HUES64 (cell line): ENCODE measurements at regions not wholly inside any gene's neighbourhood (a gene's known extent, or its start where the extent isn't known, plus 50 kb on each side); places are given as distances from the start of the nearest gene placed in this dataset.

Source experiments
- H3K27ac ChIP-seq: 2 replicates; pipeline ENCODE4 v1.7.0; 2013; ENCODE audit warnings: low read depth, low read length, inconsistent platforms
- H3K27me3 ChIP-seq: 2 replicates; pipeline ENCODE4 v1.6.1; 2013; ENCODE audit warnings: mild to moderate bottlenecking, low read length; ENCODE audit not compliant: insufficient read depth
- H3K36me3 ChIP-seq: 2 replicates; pipeline ENCODE4 v1.6.1; 2013; ENCODE audit warnings: mild to moderate bottlenecking, low read length; ENCODE audit not compliant: insufficient read depth
- H3K4me1 ChIP-seq: 2 replicates; pipeline ENCODE4 v1.6.1; 2013; ENCODE audit warnings: mild to moderate bottlenecking, low read length, moderate library complexity; ENCODE audit not compliant: insufficient read depth
- H3K4me3 ChIP-seq: 2 replicates; pipeline ENCODE4 v1.5.1; 2013; ENCODE audit warnings: mild to moderate bottlenecking, low read length, moderate library complexity
- H3K9ac ChIP-seq: 2 replicates; pipeline ENCODE4 v1.6.1; 2013; ENCODE audit warnings: mild to moderate bottlenecking, low read depth, low read length
- H3K9me3 ChIP-seq: 2 replicates; pipeline ENCODE4 v1.6.1; 2013; ENCODE audit warnings: low read depth, low read length; ENCODE audit not compliant: insufficient read depth
- WGBS: fragments of 150-250, 120-280 bp; methylation state at CpG from one replicate; pipeline ENCODE4 v1.1.7; 2013; ENCODE audit warnings: missing lambda C conversion rate; 5-methylcytosine and 5-hydroxymethylcytosine counted together

DNA sequence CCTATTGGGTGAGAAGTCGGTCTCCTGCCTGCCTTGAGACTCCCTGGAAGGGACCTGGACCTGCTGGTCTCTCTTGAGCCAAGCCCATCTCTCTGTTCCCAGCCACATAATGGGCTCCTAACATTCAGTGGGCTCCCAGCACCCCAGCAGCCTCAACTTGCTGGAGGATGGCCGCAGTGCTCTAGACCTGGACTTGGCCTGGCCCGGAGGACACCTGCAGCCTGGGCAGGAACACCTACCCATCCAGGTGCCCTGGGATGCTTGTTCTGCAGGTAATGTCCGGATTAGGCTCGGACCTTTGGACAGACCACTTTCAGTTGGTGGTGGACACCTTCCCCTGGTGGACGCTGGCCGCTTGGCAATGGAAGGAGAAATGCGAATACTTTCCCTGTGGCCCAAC is 214.6 kb downstream of the URI1 start:
- Histone ChIP-seq H3K4me3 (no peak overlapping the region), H3K27ac (no peak overlapping the region), H3K4me1 (no peaks in the 10 kb centered on the region), H3K9me3 (no peaks in the 10 kb centered on the region), H3K9ac (no peak overlapping the region), H3K27me3 (no peaks in the 10 kb centered on the region), H3K36me3 (no peaks in the 10 kb centered on the region)
- 95% methylated on average over 8 of the region's 8 CpGs for WGBS

- WGBS: 94% methylated on average over 11 of the region's 11 CpGs
- H3K27me3 ChIP-seq: no peaks in the 10 kb centered on the region
- H3K9me3 ChIP-seq: no peaks in the 10 kb centered on the region
- no peak overlapping the region for H3K9ac ChIP-seq
- H3K36me3 ChIP-seq: no peaks in the 10 kb centered on the region
- H3K27ac ChIP-seq: no peak overlapping the region
- no peak overlapping the region for H3K4me3 ChIP-seq
- H3K4me1 ChIP-seq: no peaks in the 10 kb centered on the region
These were observed 213.9 kb upstream of the ZNF536 start for GRCh38 chr19:30158067-30158892.

DNA sequence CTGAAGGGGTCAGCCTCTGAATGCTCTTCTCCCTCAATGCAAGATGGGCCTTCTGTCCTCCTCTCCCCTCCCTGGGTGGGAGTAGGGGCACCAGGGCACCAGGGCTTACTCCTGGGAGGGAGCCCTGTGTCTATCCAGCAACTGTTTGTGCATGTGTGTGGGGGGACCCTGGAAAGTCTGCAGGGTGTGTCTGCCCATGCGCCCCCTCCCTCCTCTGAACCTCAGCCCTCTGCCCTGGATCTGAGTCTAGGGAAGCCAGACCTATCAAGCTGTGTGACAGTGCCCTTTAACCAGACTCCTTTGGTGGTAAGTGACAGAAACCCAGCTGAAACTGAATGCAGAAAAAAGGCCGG is 213.3 kb upstream of the ZNF536 start:
- no peaks in the 10 kb centered on the region for H3K9me3 ChIP-seq
- H3K9ac ChIP-seq: no peak overlapping the region
- H3K36me3 ChIP-seq: no peaks in the 10 kb centered on the region
- no peak overlapping the region for H3K27ac ChIP-seq
- no peak overlapping the region for H3K4me3 ChIP-seq
- no peaks in the 10 kb centered on the region for H3K4me1 ChIP-seq
- H3K27me3 ChIP-seq: no peaks in the 10 kb centered on the region
- 92% methylated on average over 2 of the region's 2 CpGs for WGBS

DNA sequence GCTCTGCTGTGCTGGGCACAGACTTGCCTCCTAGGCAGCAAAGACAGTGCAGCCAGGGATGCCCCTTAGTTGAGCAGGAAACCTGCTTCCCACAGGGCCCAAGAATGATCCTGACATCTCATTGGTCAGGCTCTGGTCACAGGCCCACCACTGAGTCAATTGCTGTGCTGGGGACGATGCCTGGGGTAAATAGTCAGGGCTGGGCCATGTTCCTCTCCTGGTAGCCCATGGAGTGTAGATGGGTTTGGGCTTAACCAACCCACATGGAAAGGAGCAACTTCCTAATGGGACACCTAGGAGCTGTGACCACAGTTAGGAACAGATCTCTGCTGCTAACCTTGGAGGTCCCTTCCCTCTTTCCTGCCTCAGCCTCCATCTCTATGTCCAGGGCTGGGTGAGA is 212.5 kb upstream of the ZNF536 start:
- Histone ChIP-seq H3K4me1 (no peaks in the 10 kb centered on the region), H3K27ac (no peak overlapping the region), H3K9me3 (no peaks in the 10 kb centered on the region), H3K27me3 (no peaks in the 10 kb centered on the region), H3K36me3 (no peaks in the 10 kb centered on the region), H3K9ac (no peak overlapping the region), H3K4me3 (no peak overlapping the region)
- 97% methylated on average over 1 of the region's 1 CpG for WGBS

DNA sequence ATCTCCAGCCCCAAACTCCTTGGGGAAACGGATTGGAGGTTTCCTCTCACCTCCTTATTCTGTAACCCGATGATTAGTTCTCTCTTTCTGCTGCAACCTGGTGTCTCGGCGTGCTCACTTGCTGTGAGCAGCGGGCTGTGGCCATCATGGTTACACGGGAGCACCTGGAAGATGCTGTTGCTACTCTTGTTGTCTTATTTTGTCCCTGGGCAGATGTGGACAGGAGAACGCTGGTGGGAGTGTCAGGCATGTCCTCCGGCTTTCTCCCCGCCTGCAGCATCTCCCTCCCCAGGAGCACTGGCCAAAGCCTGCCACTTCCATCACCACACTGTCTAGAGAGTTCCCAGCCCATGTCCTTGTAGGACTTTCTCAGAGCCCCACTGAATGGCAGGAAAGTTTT is 211.8 kb upstream of the ZNF536 start:
- Histone ChIP-seq H3K27ac (no peak overlapping the region), H3K9ac (no peak overlapping the region), H3K27me3 (no peaks in the 10 kb centered on the region), H3K4me1 (no peaks in the 10 kb centered on the region), H3K9me3 (no peaks in the 10 kb centered on the region), H3K4me3 (no peak overlapping the region), H3K36me3 (no peaks in the 10 kb centered on the region)
- WGBS: 87% methylated on average over 9 of the region's 9 CpGs

- WGBS: 95% methylated on average over 7 of the region's 7 CpGs
- H3K27me3 ChIP-seq: no peaks in the 10 kb centered on the region
- H3K9ac ChIP-seq: no peak overlapping the region
- H3K36me3 ChIP-seq: no peaks in the 10 kb centered on the region
- H3K4me1 ChIP-seq: no peaks in the 10 kb centered on the region
- no peaks in the 10 kb centered on the region for H3K9me3 ChIP-seq
- H3K4me3 ChIP-seq: no peak overlapping the region
- no peak overlapping the region for H3K27ac ChIP-seq
These were observed 211.0 kb upstream of the ZNF536 start for GRCh38 chr19:30161021-30161655.

- H3K27ac ChIP-seq: no peak overlapping the region
- H3K27me3 ChIP-seq: no peaks in the 10 kb centered on the region
- H3K36me3 ChIP-seq: no peaks in the 10 kb centered on the region
- H3K4me1 ChIP-seq: no peaks in the 10 kb centered on the region
- no peaks in the 10 kb centered on the region for H3K9me3 ChIP-seq
- H3K4me3 ChIP-seq: no peak overlapping the region
- WGBS: 90% methylated on average over 5 of the region's 5 CpGs
- H3K9ac ChIP-seq: no peak overlapping the region
These were observed 210.4 kb upstream of the ZNF536 start for GRCh38 chr19:30161770-30162169.

DNA sequence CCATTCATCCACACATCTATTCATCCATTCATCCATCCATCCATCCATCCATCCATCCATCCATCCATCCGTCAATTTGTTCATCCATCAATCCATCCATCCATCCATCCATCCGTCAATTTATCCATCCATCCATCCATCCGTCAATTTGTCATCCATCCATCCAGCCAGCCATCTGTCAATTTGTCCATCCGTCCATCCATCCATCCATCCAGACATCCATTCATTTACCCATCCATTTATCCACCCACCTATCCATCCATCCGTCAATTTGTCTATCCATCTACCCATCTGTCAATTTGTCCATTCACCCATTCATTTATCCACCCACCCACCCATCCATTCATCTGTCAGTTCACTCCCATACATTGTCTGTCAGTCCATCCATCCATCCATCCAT is 209.5 kb upstream of the ZNF536 start:
- WGBS: 91% methylated on average over 5 of the region's 5 CpGs
- Histone ChIP-seq H3K9ac (no peak overlapping the region), H3K4me1 (no peaks in the 10 kb centered on the region), H3K27me3 (no peaks in the 10 kb centered on the region), H3K9me3 (no peaks in the 10 kb centered on the region), H3K36me3 (no peaks in the 10 kb centered on the region), H3K27ac (no peak overlapping the region), H3K4me3 (no peak overlapping the region)

- Histone ChIP-seq H3K27ac (no peak overlapping the region), H3K9ac (no peak overlapping the region), H3K36me3 (no peaks in the 10 kb centered on the region), H3K4me1 (no peaks in the 10 kb centered on the region), H3K27me3 (no peaks in the 10 kb centered on the region), H3K4me3 (no peak overlapping the region), H3K9me3 (no peaks in the 10 kb centered on the region)
- WGBS: 91% methylated on average over 7 of the region's 7 CpGs
These were observed 208.5 kb upstream of the ZNF536 start for GRCh38 chr19:30163663-30164062.

DNA sequence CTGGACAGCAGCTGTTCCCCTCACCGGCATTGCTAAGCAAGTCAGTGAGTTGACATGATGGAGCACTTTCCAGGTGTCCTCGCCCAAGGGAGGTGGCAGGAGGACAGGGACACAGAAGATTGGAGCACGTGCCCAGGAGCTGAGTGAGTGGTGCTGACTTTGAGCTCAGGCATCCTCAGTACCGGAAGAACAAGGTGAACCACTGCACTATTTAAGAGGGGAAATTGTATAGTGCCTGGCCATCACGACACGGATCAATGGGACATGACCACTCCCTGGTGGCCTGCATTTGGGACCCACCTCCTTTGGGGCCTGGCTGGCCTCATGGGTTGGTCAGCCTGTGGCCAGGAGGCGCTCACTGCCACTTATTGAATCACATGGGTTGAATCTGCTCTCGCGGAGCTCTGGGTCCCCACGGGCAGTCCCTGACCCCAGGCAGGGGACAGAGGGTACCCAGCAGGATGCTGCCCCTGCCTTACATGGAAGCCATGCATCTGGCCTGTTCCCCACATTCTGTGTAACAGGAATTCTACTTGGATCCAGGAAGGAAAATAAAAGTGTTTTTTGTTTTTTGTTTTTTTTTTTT is 206.9 kb upstream of the ZNF536 start:
- Histone ChIP-seq H3K4me3 (no peak overlapping the region), H3K9ac (no peak overlapping the region), H3K27me3 (no peaks in the 10 kb centered on the region), H3K36me3 (no peaks in the 10 kb centered on the region), H3K27ac (no peak overlapping the region), H3K4me1 (no peaks in the 10 kb centered on the region), H3K9me3 (no peaks in the 10 kb centered on the region)
- 95% methylated on average over 10 of the region's 10 CpGs for WGBS

- Histone ChIP-seq H3K9ac (no peak overlapping the region), H3K27ac (no peak overlapping the region), H3K36me3 (no peaks in the 10 kb centered on the region), H3K4me3 (no peak overlapping the region), H3K9me3 (no peaks in the 10 kb centered on the region), H3K27me3 (no peaks in the 10 kb centered on the region), H3K4me1 (no peaks in the 10 kb centered on the region)
- WGBS: 94% methylated on average over 14 of the region's 14 CpGs
These were observed 204.8 kb upstream of the ZNF536 start for GRCh38 chr19:30167206-30167868.
